Stimulated activated CD8-positive, alpha-beta memory T cell treated with anti-CD3 and anti-CD28 coated beads, Interleukin-2, amount 100 ng/mL, for 48 hours (primary cell): ENCODE measurements at regions not wholly inside any gene's neighbourhood (a gene's known extent, or its start where the extent isn't known, plus 50 kb on each side); places are given as distances from the start of the nearest gene placed in this dataset.
"Not testable (repeated sequence)": the region's sequence is repeated elsewhere in the genome, so short reads cannot be mapped to it uniquely, and the experiment has no call there.

Source experiments
- DNase-seq, 2 donors: peaks; one replicate each; pipeline ENCODE4 v3.0.0-alpha.2; 2020; ENCODE audit warnings: low read depth in 2 of 2

GRCh38 chr4:117135634-117136354 is 50.4 kb upstream of the TRAM1L1 start:
- DNase-seq, result no peak

GRCh38 chr4:117137145-117137544 is 51.8 kb upstream of the TRAM1L1 start:
- no peak for DNase-seq

- not testable (repeated sequence) for DNase-seq
Measured at GRCh38 chr4:117138732-117139131, 53.4 kb upstream of the TRAM1L1 start.

DNA sequence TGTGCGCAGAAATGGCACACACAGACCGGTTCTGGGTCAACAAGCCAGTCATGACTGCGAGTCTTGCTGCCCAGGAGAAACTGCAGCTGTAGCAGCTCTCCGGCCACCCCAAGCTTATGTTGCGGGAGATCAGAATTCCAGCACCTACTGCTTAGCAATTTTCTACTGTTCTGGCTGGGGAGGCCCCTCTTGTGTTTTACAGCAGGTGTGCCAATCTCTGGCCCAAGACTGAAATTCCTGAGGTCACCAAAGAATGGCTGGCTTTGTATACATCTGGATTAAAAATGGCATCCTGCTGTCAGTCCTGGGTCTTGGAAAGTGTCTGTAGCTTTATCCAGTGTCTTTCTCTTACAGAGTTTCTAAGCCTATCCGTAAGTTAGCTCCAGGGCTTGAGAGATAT is 68.9 kb upstream of the TRAM1L1 start:
- no peak for DNase-seq

DNA sequence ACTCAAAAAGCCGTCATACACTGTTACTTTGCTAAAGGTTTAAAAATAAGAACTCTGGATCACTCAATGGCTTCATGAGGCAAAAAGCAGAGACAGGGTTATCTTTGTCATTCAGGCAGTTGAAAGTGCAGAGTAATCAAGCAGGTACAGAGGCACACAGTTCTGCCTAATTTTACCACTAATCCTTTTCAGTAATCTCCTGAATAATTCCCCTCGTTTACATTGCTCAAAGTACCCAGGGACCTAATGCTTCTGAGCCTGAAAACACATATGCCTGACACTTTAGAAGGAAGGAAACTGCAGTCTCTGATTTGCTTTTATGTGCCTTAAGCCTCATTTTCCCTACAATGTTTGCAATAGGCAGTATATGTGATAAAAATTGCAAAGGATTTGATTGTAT is 71.4 kb upstream of the TRAM1L1 start:
- no peak for DNase-seq

DNA sequence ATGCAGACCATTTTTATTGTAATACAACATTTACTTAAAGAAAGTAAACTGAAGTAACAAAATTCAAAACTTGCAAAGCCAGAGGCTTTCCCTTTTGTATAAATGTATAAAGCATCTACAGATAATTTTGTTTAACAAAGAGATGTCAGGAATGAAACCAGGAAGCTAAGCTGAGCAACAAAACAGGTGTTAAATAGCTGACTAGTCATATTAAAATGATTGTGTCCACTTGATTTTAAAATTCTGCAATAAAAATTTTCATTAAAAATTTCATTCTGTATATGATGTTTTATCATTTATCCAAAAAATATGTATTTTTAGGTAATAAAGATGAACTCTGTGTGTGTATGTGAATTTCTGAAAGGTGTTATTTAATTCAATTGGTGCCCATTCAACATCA is 72.0 kb upstream of the TRAM1L1 start:
- DNase-seq, result no peak

- DNase-seq, result no peak
Measured at GRCh38 chr4:117162976-117163375, 77.6 kb upstream of the TRAM1L1 start.

DNA sequence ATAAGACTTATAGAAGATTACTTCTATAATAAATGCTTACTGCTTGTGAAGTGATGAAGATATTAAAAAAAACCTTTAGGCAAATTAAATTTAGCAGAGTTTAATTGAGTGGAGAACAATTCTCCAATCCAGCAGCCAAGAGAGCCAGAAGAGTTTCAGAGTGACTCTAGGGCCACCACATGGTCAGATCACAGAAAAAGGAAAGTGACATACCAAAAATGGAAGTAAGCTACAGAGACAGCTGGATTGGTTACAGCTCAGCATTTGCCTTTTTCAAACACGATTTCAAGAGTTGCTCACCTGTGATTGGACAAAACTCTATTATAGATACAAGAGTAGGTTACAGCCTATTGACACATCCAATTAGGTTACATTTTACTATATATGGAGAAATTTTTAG is 79.0 kb upstream of the TRAM1L1 start:
- no peak for DNase-seq

GRCh38 chr4:117175369-117175768 is 90.0 kb upstream of the TRAM1L1 start:
- not testable (repeated sequence) for DNase-seq

- no peak for DNase-seq
Measured at GRCh38 chr4:117203231-117203630, 117.9 kb upstream of the TRAM1L1 start.

DNA sequence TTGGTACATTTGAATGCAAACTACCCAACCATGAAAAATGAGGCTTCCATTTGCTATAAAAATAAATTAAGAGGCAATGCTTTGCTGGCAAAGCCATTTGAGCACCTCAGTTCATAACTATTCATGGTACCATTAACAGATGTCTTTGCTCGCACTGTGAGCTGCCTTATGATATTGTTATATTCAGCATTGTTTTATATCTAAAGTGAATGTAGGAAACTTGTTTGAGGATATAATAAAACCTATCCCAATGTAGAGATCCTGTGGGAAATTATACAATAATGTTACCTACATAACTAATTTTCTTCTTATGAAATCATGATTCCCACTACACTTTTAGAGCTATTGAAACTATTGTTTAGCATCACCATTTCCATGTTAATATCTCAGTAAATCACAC is 125.2 kb upstream of the TRAM1L1 start:
- DNase-seq, result no peak

- DNase-seq, result no peak
Measured at GRCh38 chr4:117224256-117224655, 138.9 kb upstream of the TRAM1L1 start.

- no peak for DNase-seq
Measured at GRCh38 chr4:117225471-117225870, 140.1 kb upstream of the TRAM1L1 start.

DNA sequence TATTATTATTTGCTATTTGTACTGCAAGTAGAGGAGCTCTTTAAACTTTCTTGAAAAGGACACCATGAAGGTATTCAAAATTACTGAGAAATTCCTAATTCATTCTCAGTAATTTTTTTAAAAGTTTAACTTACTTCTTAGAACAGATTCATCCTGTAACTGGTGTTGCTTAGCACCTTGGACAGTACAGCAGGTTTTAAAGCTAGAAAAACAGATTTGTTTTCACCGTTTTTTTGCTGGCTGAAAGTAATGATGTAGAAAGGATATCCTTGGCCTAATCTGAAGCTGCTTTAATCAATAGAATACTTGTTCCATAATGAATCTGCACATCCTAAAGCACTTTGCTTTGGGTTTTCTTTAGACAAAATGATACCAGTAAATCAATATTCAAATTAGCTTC is 142.5 kb upstream of the TRAM1L1 start:
- no peak for DNase-seq

DNA sequence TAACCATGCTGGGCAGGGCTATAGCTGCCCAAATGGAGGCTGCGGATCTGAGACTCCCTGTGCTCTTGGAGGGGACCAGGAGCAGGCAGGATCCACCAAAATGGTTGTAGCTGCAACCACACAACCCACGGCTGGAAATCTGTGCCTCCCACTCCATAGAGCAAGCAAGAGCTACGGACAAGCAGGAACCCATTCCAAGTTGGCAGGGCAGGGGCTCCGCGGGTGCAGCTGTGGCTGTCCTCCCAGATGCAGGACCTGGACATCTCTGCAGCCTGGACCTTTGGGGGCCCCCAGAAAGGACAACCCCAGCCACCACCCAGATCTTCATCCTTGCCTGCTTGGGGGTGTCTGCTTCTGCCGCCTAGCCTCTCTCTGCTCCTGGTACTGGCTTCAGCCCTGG is 154.1 kb upstream of the TRAM1L1 start:
- DNase-seq, result no peak

DNA sequence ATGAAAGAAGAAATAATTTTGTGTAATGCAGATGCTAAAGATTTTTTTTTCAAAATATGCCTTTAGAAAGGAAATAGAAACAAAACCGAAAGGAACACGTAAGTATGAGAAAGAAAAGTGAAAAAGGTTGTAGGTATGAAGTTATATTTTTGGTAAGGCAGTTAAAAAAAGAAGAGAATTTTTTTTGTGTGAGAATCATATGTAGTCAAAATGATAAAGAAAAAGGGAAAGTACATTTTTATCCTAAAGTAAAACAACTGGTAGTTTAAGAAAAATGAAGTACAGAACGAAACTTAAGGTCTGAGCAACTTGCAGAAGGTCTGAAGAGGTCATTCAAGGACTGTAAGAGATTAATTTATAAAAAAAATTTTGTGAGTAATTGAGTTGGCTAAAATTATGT is 164.0 kb upstream of the TRAM1L1 start:
- DNase-seq, result no peak

DNA sequence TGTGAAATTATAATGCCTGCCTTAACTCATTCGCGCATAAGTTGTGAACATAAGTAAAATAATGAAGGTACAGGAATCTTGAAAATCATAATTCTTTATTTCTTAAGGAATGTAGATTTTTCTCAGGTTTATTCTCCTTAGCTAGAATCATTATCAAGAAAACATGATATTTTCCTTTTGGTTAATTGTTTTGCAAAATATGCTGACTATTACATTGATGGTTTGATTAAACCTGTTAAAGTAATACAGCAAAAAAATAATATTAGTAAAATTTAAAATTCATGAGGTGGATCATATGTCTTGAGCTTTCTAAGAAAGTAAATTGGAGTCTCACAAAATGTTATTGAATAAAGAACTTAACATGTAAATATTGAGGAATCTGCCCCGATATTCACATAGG is 178.7 kb upstream of the TRAM1L1 start:
- no peak for DNase-seq

GRCh38 chr4:117267317-117267716 is 181.9 kb upstream of the TRAM1L1 start:
- DNase-seq, result no peak

DNA sequence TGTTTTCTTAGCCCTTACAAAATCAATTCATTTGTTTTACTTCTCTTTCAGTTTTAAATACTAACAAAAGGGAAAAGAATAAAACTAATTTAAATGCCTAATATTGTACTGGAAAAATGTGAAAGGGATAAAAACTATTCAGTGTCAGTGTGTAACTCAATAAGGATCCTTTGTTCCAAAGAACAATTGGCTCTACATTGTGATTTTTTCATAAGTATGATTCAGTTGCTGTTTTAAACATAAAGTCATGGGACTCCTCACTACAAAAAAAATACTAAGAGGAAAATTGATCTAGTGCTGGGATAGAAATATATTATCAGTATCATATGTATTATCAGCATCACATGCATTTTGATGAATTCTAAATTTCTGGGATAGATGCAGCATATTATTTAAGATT is 199.4 kb upstream of the TRAM1L1 start:
- DNase-seq, result no peak

- no peak for DNase-seq
Measured at GRCh38 chr4:117293784-117294183, 208.4 kb upstream of the TRAM1L1 start.

- DNase-seq, result no peak
Measured at GRCh38 chr4:117302226-117302625, 216.8 kb upstream of the TRAM1L1 start.

DNA sequence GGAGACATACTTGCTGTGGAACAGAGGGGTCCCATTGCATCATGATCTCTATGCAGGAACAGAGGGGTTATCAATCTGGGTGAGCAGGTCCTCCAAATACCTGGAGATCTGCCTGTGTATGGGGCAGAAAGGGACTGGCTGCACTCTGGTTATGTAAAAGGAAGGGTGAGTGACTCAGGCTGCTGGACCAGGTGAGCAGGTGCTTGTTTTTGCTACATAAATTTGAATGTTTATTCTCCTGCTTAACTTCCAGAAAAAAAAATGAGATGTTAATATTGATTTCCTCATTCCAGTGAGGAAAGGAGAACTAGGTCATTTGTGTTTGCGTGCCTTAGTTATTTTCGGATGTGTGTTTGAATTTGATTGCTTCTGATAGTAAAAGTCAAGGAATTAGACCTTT is 225.8 kb upstream of the TRAM1L1 start:
- DNase-seq, result no peak

- no peak for DNase-seq
Measured at GRCh38 chr4:117311989-117312388, 226.6 kb upstream of the TRAM1L1 start.

GRCh38 chr4:117324851-117325491 is 239.6 kb upstream of the TRAM1L1 start:
- DNase-seq, result no peak
